ENCODE measurements at regions not wholly inside any gene's neighbourhood (a gene's known extent, or its start where the extent isn't known, plus 50 kb on each side); places are given as distances from the start of the nearest gene placed in this dataset.
"Not testable (repeated sequence)": the region's sequence is repeated elsewhere in the genome, so short reads cannot be mapped to it uniquely, and the experiment has no call there.

GRCh38 chr4:137950286-137950685, 291.9 kb downstream of the SLC7A11 start:
- no peak for DNase-seq

DNA sequence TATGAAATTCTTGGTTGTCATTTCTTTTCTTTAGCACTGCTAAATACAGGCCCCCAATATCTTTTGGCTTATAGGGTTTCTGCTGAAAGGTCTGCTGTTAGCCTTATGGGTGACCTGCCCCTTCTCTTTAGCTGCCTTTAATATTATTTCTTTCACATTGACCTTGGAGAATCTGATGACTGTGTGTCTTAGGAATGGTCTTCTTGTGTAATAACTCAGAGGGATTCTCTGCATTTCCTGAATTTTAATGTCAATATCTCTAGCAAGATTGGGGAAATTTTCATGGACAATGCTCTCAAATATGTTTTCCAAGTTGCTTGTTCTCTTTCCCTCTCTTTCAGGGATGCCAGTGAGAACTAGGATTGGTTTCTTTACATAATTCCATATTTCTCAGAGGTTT, 292.4 kb downstream of the SLC7A11 start:
- no peak for DNase-seq

DNA sequence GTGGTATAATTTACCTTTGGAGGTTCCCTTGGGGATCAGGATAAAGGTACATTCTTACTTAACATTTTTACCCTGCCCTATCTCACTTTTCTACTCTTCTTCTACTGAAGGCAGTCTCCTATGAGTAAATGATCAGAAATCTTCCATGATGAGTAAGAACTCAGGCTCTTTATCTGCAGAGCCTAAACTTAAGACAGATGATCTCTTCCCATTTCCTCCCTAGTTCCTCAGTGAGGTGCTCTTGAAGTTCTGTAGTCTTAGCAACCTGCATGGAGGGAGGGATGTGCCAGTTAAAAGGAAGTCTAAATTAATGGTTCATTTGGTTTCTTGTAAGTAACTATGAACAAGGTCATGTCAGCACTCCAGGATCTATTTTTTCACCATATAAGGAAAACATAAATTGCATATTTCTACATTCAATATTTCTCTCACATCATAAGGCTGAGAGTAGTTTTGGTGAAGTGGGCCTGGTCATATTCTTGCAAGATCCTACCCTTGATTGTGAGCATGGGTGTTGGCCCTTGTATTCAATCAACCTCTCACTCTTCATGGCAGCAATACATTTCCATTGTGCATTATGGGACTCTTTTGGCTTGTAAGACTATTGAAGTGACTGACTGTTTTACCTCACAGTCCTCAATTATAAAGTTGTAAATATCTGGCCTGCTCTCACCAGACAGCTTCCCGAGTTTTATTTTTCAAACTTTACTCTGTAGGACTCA, 295.5 kb downstream of the SLC7A11 start:
- DNase-seq: no peak

DNA sequence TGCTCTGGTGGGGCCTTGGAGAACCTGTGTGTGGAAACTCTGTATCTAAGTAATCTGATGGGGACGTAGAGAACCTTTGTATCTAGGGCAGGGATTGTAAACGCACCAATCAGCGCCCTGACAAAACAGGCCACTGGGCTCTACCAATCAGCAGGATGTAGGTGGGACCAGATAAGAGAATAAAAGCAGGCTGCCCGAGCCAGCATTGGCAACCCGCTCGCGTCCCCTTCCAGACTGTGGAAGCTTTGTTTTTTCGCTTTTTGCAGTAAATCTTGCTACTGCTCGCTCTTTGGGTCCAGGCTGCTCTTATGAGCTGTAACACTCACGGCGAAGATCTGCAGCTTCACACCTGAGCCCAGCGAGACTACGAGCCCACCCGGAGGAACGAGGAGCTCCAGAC, 299.3 kb downstream of the SLC7A11 start:
- not testable (repeated sequence) for DNase-seq

- DNase-seq: not testable (repeated sequence)
Measured at GRCh38 chr4:137942015-137942515, 300.1 kb downstream of the SLC7A11 start.

GRCh38 chr4:137934911-137935310, 307.2 kb downstream of the SLC7A11 start:
- DNase-seq: no peak

- DNase-seq: no peak
Measured at GRCh38 chr4:137934046-137934445, 308.1 kb downstream of the SLC7A11 start.

DNA sequence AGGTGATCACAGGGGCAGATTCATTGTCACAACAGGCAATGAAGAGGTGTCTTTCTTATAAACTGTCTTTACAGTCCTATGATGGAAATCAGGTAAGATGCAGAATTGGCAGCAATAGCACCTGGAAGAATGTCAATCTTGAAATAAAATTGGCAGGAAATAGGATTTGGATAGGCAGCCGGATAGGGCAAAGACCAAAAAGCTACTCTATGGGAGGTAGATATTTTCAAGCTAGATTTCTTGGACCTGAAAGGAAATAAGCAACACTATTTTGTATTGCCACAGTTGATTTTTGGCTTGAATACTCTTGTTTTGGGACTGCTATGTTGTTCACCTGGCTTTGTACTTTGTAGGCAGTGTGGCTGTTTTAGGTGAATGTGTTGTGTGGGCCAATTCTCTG, 314.2 kb downstream of the SLC7A11 start:
- DNase-seq: no peak

GRCh38 chr4:137923494-137923893, 318.7 kb downstream of the SLC7A11 start:
- DNase-seq: no peak

DNA sequence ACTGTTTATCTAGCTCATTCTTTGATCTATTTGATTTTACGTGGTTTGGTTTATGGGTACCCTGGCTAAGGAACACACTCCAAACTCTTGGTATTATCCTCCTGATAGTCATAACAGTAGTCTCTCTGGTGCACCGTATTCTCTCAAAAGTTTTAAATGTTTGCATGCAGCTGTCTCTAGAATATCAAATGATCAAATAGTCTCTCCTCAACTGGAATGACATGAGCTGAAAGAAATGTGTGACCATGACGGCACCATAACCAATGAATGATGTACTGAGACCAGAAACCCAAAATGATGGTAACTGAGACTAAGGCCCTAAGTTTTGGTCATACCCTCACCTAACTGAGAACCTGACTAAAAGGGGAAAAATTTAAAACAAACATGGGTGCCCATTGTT, 319.4 kb downstream of the SLC7A11 start:
- DNase-seq: no peak

DNA sequence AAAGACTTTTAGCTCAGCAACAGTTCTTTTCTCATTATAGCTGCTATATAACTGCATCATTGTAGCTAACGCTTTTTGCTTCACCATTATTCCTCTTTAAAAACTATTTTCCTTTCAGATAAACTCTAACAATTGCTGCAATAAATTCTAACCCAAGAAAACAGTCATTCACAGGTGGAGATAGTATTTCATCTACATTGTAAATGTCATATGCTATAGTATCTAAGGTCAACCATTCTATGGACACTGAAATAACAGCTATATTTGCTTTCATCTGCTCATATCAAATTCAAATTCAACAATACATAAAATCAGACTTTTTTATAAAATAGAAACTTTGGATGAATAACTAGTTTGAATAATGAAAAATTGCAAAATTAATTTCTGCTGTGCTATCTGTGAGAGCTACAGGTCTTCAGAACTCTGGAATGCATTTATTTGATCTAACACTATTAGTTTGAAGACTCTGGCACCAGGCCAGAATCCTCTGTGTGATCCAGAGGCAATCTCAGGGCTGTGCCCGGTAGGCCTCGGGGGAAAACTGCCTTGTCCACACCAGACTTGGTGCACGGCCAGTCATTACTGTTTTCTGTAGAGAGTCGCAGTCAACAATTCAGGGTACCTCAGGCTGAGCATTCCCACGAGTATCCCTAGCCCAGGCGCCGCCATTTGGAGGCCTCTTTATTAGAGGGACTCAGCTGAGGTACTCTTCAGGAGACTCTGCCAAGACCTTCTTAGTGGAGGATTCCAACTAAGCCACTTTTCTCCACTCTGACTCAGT, 332.4 kb downstream of the SLC7A11 start:
- DNase-seq: no peak

DNA sequence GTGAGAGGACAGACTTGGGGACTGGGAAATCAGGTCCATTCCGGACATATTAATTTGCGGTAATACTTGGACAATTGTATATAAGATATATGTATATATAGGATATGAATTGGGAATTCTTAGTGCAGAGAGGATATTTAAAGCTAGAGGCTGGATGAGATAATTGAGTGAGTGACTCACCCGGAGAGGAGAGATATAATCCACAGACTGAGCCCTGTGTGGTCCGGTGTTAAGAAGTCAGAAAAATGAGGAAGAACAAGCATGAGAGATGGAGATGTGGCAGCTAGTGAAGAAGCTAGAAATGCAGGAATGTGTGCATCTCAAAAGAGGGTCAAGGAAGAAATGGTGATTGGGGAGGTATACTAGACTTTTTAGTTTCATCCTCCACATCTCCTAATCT, 336.2 kb downstream of the SLC7A11 start:
- no peak for DNase-seq

DNA sequence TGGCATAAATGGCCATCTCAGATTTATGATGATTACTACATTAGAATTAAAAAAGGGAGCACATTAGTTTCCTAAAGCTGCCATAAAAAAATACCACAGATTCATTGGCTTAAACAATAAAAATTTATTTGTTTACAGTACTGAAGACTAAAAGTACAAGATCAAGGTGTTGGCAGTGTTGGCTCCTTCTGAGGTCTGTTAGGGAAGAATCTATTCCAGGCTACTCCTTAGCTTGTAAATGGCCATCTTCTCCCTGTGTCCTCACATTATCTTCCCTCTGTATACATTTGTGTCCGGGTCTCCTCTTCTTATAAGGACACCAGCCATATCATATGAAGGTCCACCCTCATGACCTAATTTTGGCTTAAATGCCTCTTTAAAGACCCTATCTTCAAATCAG, 341.0 kb downstream of the SLC7A11 start:
- no peak for DNase-seq

GRCh38 chr4:137896221-137896737, 345.9 kb downstream of the SLC7A11 start:
- DNase-seq: no peak

GRCh38 chr4:137895515-137895914, 346.6 kb downstream of the SLC7A11 start:
- DNase-seq: not testable (repeated sequence)

DNA sequence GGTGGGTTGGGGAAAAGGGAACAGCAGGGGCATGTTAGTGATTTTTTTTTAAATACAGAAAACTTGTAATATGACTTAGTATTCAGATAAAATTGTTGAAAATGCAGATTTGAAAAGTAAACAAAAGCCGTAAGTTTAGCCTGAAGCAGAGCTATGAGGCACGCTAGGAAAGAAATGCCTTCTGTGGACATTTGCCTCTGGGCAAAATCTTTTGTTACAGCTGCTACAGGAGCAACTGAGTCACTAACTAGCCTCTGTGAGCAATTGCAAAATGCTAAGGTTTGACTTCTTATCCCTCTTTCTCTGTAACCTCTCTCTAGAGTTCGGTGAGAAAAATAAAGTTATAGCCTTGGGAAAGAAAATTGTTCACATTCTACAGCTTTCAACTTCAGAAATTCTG, 350.0 kb downstream of the SLC7A11 start:
- DNase-seq: no peak

DNA sequence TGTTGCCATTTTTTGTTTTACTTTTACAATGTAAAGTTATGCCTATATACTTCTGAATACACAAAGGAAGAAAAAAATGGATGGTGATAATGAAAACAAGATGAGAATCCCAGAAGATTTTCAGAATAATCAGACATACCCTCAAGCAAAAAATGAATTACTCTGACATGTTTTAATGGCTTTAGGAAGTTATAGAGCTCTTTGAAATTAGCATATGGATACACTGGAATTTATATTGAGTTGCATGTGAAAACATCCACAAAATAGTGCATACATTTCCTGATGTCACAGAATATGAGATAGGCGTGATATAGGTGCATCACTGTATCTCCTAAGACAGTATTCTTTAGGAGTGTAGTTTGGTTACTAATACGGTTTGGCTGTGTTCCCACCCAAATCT, 351.3 kb downstream of the SLC7A11 start:
- DNase-seq: no peak

DNA sequence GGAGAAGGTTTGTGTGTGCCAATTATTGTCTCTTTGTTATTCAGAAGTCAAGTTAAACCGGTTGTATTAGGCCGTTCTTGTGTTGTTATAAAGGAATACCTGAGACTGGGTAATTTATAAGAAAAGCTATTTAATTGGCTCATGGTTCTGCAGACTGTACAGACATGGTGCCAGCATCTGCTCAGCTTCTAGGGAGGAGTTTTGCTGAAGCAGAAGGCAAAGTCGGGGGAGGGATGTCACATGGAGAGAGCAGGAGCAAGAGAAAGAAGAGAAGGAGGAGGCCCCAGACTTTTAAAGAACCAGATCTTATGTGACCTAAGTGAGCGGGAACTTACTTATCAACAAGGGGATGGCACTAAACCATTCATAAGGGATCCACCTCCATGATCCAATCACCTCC, 349.3 kb upstream of the PCDH18 start:
- DNase-seq: no peak

GRCh38 chr4:137868067-137868466, 335.8 kb upstream of the PCDH18 start:
- DNase-seq: not testable (repeated sequence)

DNA sequence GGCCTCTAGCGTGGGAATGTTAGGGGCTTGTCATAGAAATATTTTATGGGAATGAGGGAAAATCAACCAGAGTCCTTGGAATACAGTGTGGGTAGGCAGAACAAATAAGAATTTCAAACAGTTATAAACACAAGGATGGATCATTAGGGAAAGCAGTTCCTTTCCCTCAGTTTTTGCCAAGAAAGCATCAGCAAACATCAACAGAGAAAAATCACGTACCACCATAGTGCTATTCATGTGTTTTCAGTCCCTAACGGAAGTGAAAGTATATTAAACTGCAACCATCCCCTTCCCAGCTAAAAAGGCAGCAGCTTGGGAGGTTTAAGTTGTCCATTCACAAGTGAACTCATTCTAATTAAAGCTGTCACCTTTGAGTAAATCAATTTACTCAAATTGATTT, 334.4 kb upstream of the PCDH18 start:
- DNase-seq: no peak

DNA sequence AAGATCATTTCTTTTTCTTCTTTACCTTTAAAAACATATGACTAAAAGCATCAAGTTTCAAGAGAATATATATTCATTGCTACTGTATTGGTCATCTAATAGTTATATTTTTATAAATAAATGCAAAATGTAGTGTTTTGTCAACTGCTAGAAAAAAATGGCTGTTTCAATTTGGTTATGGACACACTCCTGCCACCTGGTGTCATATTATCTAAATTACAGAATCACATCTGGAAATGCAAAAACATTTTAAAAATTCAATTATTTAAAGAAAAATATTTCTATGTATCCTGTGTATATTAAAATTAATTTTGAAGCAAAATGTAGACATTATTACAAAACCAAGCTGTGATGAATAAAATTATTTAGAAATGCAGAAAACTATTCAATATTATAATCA, 329.4 kb upstream of the PCDH18 start:
- no peak for DNase-seq

GRCh38 chr4:137853424-137853823, 321.1 kb upstream of the PCDH18 start:
- DNase-seq: no peak

- no peak for DNase-seq
Measured at GRCh38 chr4:137852326-137852725, 320.0 kb upstream of the PCDH18 start.

GRCh38 chr4:137851435-137851834, 319.1 kb upstream of the PCDH18 start:
- no peak for DNase-seq

Data from GOT3 (cell line).